DMS153 (cell line): ENCODE measurements at regions not wholly inside any gene's neighbourhood (a gene's known extent, or its start where the extent isn't known, plus 50 kb on each side); places are given as distances from the start of the nearest gene placed in this dataset.
A peak's percentile ranks its signal among the peaks of the same experiment; 100 is the strongest.

Source experiments
- DNase-seq: peaks from one replicate; lab custom pipeline; 2025; lab: John Stamatoyannopoulos, UW

DNA sequence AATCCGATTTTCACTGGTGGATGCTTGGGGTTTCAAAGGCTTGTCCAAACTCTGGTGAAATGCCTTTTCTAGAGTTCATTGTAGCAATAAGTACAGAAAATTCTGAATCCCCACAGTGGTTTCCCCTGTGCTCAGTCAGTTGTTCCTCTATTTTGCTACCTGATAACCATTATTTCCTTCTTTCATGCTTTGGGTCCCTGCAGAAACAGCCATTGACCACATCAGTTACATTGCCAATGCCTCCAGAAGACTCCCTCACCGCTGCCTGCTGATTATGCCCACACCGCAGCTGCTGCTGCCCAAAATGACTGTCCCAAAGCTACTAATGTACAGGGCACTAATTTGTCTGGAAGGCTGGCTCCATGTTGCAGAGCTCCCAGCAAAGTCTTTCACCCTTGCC, 517.3 kb downstream of the KLF12 start:
- no peak for DNase-seq

DNA sequence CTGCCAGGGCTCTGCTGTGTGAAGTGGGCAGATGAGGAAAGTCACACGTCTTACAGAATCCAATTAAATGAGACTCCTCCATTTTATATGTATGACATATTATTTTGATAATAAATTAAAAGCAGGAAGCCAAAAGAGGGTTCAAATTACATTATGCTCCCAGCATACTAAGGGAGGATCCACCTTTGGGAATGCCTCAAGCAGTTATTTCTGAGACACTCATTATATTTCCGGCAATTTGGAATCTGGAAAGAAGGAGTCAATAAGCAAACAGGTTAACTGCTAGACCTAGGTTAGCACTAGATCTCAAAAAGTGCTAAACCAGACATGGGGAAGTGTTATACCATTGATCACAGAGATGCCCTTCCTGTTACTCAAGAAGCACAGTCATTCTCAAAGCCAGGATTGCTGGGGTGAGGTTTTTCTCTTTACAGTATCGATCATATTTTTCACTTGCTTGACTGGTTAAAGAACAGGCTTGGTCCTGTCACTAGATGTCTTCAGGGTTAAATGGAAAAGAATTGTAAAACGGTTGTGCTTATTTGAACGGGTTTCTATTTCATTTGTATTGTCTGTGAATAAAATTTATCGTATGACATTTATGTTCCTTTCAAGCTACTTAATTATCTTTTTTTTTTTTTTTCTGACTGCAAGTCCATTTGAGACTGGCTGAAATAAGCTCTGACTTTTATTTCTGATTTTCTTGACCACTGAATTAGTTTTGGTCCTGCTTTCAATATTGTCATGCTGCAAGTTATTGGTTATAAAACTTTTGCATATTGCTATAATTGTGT, 523.2 kb downstream of the KLF12 start:
- no peak for DNase-seq

DNA sequence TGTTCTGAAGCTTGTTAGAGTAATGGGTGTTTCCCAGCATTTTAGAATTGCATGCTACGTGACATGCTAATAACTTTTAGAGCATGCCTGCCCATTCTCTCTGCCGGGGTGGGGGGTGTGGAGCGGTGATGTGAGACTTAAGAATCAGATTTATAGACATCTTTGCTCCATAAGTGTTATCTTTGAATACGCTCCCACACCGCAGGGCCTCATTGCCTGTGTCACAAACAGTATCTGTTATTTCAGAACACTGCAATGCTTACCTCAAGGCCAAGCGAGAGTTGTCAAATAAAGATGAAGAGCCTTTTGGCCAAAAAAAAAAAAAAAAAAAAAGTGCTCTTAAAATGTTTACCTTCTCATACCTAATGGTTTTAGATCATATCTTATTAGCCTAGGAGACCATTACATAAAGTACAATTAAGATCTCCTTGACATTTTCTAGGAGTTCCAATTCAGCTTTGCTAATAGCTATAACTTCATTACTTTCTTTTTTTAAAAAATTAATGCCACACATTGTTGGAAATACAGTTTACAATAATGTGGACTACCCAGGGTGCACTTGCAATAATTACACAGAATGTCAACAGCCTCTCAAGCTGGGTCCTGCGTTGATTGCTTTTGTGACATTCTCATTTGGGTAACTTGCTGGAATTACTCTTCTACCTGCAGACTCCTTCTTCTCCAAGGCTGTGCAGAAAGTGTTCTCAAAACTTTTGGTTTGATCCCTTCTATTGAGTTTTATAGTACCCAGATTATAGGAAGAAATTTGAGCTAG, 525.3 kb downstream of the KLF12 start:
- DNase-seq = peak; percentile 97

DNA sequence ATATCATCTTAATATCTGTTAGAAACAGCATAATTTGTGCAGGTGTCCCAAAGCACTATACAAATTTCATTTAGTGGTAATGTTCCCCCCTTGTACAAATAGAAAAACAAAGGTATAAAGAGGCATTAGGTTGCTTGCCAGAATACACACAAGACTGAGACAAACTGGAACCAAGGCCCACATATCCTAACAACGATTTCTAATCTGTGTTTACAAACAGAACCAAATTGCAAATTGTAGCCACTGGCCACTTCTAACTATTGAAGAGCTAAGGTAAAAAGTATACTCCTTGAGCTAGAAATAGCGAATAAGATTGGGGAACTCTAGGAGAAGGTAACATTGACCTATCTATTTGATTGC, 526.1 kb downstream of the KLF12 start:
- peak; percentile 93 for DNase-seq

DNA sequence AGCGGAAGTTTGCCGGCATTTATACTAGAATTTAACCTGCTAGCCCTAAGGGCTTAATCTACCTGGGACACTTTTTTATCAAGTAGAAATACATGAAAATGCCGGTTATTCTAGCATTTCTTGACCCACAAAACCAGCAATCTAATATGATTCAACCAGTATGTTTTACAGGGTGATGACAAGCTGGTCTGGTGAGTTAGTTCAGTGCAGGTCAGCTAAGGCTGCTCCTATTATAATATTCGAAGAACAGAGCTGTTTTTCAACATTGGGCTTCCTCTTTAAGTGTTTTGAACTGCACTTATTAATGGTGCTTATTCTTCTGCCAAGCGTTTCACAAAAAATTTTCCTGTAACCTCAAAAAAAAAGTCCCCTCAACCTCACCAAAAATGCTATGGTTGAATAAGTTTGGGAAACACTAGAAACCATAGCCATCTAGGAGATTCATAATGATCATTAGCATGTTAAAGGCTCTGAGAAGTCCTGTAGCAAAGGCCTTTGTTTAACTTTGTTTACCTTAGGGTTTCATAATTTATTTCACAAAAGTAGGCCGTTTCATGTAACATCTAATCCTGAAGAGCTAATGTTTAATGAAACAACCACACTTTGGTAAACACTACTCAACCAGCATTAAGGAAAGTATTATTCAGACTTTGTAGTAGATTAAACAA, 526.6 kb downstream of the KLF12 start:
- DNase-seq = no peak

DNA sequence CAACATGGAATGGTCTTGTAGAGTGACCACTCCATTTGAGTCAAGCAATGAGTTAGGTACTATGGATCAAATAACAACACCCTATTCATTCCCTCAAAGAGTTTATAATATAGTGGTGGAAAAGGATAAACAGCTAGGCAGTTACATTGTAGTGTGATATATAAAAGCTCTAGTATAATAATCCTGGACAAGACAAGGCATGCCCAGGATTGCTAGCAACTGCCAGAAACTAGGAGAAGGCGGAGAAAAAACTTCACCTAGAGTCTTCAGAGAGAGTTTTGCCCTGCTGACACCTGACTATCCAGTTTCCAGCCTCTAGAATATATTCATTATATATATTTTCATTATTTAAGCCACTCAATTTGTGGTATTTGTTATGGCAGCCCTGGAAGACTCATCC, 530.6 kb downstream of the KLF12 start:
- peak; percentile 8 for DNase-seq

DNA sequence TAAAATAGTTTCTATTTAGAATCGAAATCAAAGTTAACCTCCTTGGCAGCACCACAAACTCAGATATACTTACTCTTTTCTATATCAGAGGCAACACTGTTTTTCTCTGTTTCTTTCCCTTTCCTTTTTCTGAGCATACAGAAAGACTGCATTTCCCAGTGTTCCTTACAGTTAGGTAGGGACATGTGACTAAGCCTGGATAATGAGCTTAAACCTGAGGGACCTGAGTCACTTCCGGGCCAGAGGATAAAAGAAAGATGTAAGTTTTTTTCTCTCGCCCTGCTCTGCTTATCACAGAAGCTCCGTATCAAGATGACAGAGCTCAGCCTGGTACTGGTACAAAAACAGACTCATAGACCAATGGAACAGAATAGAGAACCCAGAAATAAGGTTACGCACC, 531.9 kb downstream of the KLF12 start:
- no peak for DNase-seq

DNA sequence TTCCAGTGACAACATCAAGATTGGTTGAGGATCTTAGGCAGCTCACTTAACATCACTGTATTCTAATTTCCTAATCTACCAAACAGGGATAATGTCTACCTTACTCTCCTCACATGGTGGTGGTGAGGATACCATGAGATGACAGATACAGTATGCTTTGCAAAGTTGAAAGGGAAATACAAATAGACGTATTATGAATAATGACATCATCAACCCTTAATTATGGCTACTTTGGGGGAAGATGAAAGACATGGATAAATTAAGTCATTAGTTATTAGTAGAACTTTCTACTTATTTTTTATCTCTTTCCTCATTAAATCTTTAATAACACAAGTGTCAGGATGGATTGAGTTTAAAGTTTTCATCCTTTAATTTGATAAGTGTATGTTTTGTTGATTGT, 532.5 kb downstream of the KLF12 start:
- no peak for DNase-seq

DNA sequence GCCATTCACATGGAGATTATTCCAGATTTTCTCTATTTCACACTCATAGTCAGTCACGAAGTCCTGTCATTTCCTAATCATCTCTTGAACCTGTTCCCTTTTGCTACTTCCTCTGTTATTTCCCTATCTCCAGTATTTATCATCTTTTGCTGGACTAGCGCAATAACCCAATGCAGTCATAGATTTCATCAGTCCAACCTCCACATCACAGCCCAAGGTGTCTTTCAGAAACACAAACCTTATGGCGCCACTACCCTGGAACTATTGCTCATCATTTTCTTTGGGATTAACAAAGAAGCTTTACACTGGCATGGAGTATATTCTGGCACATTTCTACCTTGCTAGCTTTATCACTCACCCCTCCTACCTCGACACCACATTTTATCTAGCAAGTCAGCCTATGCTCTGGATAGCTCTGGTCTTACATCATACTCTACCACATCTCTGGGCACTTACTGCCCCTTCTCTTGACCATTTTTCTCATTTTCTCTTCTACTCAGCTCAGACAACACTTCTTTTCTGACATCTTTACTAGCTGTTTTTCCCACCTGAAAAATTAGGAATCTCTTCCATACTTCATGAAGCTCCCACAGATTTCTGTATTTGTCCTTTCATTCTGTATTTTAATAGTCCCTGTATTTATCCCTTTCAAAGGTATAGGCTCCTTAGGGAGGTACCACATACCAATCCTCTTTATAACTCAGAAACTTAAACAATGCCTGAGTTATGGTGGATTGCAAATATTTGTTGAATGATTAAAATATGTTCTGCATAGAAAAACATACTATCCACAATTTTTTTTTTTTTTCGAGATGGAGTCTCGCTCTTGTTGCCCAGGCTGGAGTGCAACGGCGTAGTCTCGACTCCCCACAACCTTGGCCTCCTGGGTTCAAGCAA, 534.7 kb downstream of the KLF12 start:
- DNase-seq = no peak

DNA sequence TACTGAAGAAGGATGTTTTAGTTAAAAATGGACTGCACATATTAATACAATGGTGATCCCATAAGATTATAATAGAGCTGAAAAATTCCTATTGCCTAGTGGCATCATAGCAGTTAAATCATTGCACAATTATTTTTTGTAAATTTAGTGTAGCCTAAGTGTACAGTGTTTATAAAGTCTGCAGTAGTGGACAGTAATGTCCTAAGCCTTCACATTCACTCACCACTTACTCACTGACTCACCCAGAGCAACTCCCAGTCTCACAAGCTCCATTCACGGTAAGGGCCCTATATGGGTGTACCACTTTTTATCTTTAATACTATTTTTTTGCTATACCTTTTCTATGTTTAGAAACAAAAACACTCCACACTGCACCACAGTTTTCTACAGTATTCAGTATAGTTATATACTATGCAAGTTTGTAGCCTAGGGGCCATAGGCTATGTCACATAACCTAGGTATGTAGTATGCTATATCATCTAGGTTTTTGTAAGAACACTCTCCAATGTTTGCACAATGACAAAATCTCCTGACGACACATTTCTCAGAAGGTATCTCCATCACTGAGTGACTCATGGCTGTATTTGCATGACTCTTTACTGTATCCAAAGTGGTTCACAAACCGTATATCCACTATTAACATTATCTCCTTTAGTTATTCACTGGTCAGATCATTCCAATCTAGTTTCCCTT, 536.0 kb downstream of the KLF12 start:
- peak; percentile 10 for DNase-seq

DNA sequence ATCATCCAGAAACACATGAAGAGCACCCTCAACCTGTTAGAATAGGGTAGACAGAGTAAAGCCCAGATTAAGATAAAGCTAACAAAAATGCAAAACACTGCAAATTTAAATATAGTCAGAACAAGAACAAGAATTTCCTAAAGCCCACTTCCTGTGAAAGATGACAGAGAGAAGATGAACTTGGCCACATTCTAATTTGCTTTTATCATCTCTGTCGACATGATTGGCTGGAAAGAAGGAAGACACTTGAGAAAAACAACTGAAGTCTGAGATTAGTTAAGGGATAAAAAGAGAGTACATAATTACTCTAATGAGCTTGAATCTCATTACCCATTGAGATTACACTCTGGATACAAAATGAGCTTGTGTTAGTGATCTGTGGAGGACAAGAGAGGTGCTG, 537.6 kb downstream of the KLF5 start:
- DNase-seq = no peak

DNA sequence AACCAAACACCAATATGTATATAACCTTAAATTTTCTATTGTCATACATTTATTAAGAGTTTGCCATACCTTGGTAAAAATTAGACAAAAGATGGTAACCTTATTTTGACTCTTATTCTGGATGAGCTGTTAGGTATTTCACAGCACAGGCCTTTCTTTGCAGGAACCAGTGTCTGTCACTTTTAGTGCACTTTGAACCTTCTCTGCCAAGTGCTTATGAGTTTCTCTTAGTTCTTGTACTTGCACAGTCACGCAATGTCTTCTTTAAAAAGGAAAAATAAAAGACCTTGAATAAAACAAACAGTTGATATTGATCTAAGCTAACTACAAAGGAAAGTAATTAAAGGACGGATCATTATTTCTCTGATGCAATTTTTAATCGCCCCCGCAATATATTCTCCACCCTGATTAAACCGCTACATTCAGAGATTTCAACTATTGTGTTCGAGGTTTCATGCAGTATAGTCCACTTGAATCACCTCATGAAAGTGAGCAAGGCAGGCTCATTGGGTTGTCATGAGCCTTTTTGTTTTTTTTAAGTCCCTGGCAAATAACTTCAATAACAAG, 534.5 kb downstream of the KLF5 start:
- no peak for DNase-seq

DNA sequence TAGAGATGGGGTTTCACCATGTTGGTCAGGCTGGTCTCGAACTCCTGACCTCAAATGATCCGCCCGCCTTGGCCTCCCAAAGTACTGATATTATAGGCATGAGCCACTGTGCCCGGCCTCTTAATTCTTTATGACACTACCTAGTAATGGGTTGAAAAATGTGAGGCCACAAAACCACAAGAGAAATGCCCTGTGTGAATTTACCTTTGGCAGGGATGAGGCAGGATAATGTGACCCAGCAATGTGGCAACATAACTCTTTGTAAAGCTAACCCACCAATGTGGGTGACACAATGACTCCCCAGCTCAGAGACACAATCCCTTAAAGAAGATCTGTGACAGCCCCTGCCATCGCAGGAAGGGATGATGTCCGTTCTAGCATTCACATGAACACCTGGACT, 533.1 kb downstream of the KLF5 start:
- no peak for DNase-seq

DNA sequence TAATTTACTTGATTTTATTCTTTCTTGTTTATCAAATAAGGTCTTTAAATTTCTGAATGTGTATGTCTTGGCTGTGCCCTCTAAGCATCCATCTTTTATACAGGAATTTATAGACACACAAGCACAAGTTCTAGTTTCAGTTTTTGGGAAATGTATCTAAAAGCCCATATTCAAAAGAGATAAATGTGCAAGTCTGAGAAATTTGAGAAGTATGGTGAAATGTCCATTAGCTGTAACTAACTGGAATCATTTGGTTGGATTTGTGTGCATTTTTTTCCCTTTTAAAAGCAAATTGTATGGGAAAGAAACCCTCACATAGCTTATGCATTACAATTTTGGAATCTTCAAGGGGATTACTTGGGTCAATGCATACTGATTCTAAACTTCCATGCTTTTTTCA, 532.0 kb downstream of the KLF5 start:
- no peak for DNase-seq

DNA sequence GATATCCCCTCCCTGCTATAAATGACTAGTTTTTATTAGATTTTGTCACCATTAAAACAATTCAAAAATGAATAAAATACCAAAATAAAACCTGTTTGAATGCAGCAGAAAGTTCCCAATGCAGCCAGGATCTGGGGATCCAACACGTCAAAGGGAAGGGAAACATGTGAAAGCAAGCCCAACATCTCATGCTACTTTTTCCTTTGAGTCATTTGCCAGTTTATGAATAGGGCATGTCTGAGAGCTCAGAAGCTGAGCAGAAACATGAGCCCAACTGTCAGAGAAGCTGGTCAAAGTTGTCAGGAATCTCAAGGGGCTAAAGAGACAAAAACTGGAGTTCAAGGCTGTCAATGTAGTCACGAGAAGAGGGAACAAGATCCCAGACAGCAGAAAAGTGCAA, 526.4 kb downstream of the KLF5 start:
- DNase-seq = no peak

DNA sequence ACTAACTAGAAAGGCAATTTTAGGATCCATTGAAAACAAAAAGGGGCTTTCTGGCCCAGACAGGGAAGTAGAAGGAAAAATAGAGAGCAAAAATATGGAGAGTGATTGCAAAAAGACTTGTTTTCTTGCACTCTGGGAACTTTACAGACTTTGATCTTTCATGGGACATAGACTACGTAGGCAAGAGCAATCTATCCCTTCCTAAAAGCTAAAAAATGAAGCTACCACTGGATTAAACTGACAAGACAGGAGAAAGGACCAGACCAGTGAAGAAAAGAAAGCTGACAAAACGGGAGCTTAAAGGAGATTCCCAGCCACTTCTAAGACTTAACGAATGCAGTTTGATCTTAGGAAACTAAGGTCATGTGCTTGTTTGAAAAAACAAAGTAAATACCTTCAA, 524.5 kb downstream of the KLF5 start:
- no peak for DNase-seq

DNA sequence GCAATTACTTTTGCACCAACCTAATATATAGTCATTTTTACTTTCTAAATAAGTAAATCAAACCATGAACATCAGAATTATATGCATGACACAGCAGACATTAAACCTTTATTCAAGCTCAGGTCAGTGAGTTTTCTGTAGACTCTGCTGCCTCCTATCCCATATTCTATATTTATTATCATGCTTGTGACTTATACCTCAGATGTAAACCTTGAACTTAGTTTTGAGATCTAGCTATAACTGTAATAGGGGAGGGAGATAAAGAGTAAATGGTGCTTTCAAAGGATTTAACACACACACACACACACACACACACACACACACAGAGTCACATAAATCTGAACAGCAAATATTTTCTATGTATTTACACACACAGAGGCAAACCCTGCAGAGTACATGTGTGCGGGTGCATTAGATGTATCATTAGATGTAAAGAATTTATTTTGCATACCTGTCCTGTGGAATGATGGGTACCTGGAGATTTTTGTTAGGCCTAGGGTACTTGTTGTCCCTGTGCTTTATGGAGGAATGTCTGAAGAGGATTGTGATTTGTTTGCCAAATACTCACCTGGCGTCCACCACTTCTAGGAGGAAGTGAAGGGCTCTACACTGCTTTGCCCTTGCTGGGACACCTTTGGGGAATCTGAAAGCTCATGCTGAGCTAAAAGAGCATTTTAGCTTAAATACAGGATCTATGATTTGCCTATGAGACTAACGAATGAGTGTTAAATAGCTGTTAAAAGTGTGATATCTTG, 521.9 kb downstream of the KLF5 start:
- DNase-seq = no peak

DNA sequence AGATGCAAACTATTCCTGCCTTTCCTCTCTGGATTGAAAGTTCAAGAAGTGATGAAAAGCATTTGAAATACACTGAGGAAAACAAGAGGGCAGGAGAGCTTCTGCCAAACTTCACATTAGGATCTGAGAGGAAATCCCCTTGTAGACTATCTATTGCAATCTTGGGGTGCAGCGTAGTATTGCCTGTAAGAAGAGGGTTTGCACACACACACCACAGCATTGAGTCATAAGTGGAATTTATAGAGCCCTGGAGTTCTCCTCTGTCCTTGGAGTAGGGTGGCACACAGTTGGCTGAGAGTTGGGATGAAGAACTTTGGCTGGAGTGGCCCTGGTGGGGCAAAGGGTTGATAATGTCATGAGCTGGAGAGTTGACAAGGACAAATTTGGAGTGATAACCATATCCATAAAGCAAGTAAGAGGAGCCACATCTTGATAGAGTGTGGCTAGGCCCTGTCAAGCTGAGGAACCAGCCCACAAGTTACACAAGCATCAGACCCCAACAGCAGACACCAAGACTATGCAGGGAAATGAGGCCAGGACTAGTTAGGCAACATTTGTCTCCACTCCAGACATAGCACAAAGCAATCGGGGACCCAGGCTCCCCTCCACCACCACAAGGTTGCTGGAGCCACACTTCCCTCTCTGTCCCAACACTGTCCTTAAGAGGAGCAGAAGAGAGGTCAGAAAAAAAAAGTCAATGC, 520.9 kb downstream of the KLF5 start:
- DNase-seq = no peak

DNA sequence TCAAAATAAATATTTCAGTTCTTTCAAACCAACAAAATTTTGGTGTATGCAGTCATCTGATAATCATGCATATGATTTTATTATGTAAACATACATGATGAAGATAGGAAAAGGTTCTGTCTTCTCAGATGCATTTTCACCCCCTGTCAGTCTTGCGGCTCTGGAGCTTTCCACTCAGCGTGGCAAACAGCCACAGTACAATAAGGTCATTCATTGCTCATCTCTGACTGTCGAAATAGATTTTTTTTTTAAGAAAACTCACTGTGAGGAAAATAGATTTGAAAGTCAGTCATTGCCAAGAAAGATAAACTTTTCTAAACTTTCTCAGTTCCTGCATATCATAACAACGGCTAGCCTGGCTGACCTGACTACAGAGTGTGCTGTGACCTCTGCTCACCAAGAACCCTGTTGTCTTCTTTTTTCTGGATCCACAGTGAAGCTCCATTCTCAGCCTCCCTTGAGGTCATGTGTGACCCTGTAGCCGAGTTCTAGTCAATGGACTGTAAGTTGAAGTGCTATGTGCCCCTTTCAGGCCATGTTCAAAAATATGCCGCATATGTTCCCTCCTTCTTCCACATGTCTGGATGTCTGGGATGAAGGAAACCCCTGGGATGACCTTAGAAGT, 519.6 kb downstream of the KLF5 start:
- no peak for DNase-seq
